Caco-2 (cell line): ENCODE measurements at regions not wholly inside any gene's neighbourhood (a gene's known extent, or its start where the extent isn't known, plus 50 kb on each side); places are given as distances from the start of the nearest gene placed in this dataset.

Experiments
- BruUV-seq: library from RNA; stranded (reverse); fragments of 400-500 nt; replicated peaks from 2 replicates; lab custom pipeline; 2021; lab: Mats Ljungman, UMichigan
- CTCF ChIA-PET: fragments of 300-600 bp; sonication (Branson Sonifier 250); formaldehyde crosslinking; loops from one replicate; lab custom pipeline; 2022; ENCODE audit warnings: antibody characterized with exemption; lab: Charles Lee
- POLR2A ChIA-PET: fragments of 300-600 bp; sonication (Branson Sonifier 250); formaldehyde crosslinking; loops from one replicate; lab custom pipeline; 2022; ENCODE audit warnings: antibody characterized with exemption; lab: Charles Lee
- DNase-seq, 2 experiments: peaks; one replicate each; pipeline versions ENCODE4 v3.0.0 to v3.0.0-alpha.2; 2020 to 2022
- H3K27me3 ChIP-seq: replicated peaks from 2 replicates; pipeline ENCODE4 v1.6.0; 2011; ENCODE audit warnings: low read length; ENCODE audit not compliant: control insufficient read depth, insufficient read depth
- H3K36me3 ChIP-seq: 2 replicates; pipeline ENCODE4 v1.5.1; 2011; ENCODE audit warnings: low read length; ENCODE audit not compliant: control insufficient read depth, insufficient read depth
- H3K4me1 ChIP-seq: fragments of 250-450 bp; sonication (Bioruptor Pico); 2 replicates; pipeline ENCODE4 v1.5.1; 2020; ENCODE audit warnings: mild to moderate bottlenecking
- H3K4me3 ChIP-seq: 2 replicates; pipeline ENCODE4 v1.5.1; 2011; ENCODE audit warnings: low read depth, mild to moderate bottlenecking, control low read depth, low read length
- H3K9me3 ChIP-seq: fragments of 250-450 bp; sonication (Bioruptor Pico); 2 replicates; pipeline ENCODE4 v1.5.1; 2020; ENCODE audit warnings: mild to moderate bottlenecking, moderate library complexity
- H3K27ac Mint-ChIP-seq: one replicate; pipeline ENCODE4 v1.8.0; 2022; ENCODE audit warnings: mixed read lengths; ENCODE audit not compliant: unreplicated experiment
- H3K27me3 Mint-ChIP-seq: one replicate; pipeline ENCODE4 v1.8.0; 2022; ENCODE audit warnings: mixed read lengths; ENCODE audit not compliant: insufficient read depth, unreplicated experiment
- H3K36me3 Mint-ChIP-seq: one replicate; pipeline ENCODE4 v1.8.0; 2022; ENCODE audit warnings: mild to moderate bottlenecking, mixed read lengths; ENCODE audit not compliant: insufficient read depth, unreplicated experiment
- H3K4me1 Mint-ChIP-seq: one replicate; pipeline ENCODE4 v1.8.0; 2022; ENCODE audit warnings: low read depth, mixed read lengths; ENCODE audit not compliant: unreplicated experiment
- H3K4me3 Mint-ChIP-seq: one replicate; pipeline ENCODE4 v1.8.0; 2022; ENCODE audit warnings: mild to moderate bottlenecking, moderate library complexity, mixed read lengths; ENCODE audit not compliant: unreplicated experiment
- H3K9me3 Mint-ChIP-seq: one replicate; pipeline ENCODE4 v1.8.0; 2022; ENCODE audit warnings: mixed read lengths; ENCODE audit not compliant: unreplicated experiment
- CTCF ChIP-seq, 2 experiments: fragments of 200-600 bp in 1 of 2; IDR thresholded peaks; 1 replicate in 1 of 2; 2 replicates in 1 of 2; pipeline versions ENCODE4 v1.5.1 to v1.8.0; 2011 to 2022; ENCODE audit warnings: antibody characterized with exemption in 1 of 2, control low read depth in 1 of 2, inconsistent platforms in 1 of 2, low read depth in 1 of 2, low read length in 1 of 2, mild to moderate bottlenecking in 1 of 2, moderate library complexity in 1 of 2; ENCODE audit not compliant: insufficient read depth in 1 of 2, severe bottlenecking in 1 of 2, unreplicated experiment in 1 of 2
- intact Hi-C: fragments of 100-400 bp; cut with micrococcal nuclease; formaldehyde crosslinking; loops from one replicate; pipeline ENCODE4 v1.10.0; 2022; ENCODE audit not compliant: unreplicated experiment

- no TSS peak for BruUV-seq
These were observed 154.9 kb upstream of the EPHA7 start for GRCh38 chr6:93574299-93574698.

GRCh38 chr6:93571346-93571745 is 152.0 kb upstream of the EPHA7 start:
- no peak for TF ChIP-seq CTCF (IDR thresholded peaks at IDR 0.05; ENCODE audit: insufficient read depth in 1 of 2, low read depth in 1 of 2, low read length in 1 of 2, severe bottlenecking in 1 of 2, unreplicated experiment in 1 of 2)
- CTCF ChIA-PET = no interaction called here
- H3K9me3 Mint-ChIP-seq = no peaks in the 10 kb centered on the region
- H3K36me3 Mint-ChIP-seq = no peaks in the 10 kb centered on the region
- no peaks in the 10 kb centered on the region for H3K36me3 ChIP-seq
- H3K4me1 Mint-ChIP-seq = no peaks in the 10 kb centered on the region
- H3K4me3 Mint-ChIP-seq = no peak overlapping the region
- H3K9me3 ChIP-seq = no peaks in the 10 kb centered on the region
- H3K4me3 ChIP-seq = no peak overlapping the region
- H3K4me1 ChIP-seq = no peaks in the 10 kb centered on the region; the same call in 1 of the 2 replicates
- no peak overlapping the region for H3K27ac Mint-ChIP-seq
- POLR2A ChIA-PET = no interaction called here
- intact Hi-C loops = no loop called here
- H3K27me3 Mint-ChIP-seq = no peaks in the 10 kb centered on the region
- BruUV-seq = no TSS peak
- DNase-seq = no peak
- no peaks in the 10 kb centered on the region for H3K27me3 ChIP-seq

More at GRCh38 chr6:93574299-93574698, 154.9 kb upstream of the EPHA7 start:
- Histone ChIP-seq H3K4me3 (no peak overlapping the region), H3K4me1 (no peaks in the 10 kb centered on the region; the same call in 1 of the 2 replicates), H3K9me3 (no peaks in the 10 kb centered on the region), H3K27me3 (no peaks in the 10 kb centered on the region), H3K36me3 (no peaks in the 10 kb centered on the region)
- CTCF ChIA-PET = no interaction called here
- no peak overlapping the region for H3K27ac Mint-ChIP-seq
- no peaks in the 10 kb centered on the region for H3K27me3 Mint-ChIP-seq
- no peak for DNase-seq
- H3K4me1 Mint-ChIP-seq = no peaks in the 10 kb centered on the region
- no peak for TF ChIP-seq CTCF (IDR thresholded peaks at IDR 0.05; ENCODE audit: insufficient read depth in 1 of 2, low read depth in 1 of 2, low read length in 1 of 2, severe bottlenecking in 1 of 2, unreplicated experiment in 1 of 2)
- POLR2A ChIA-PET = no interaction called here
- H3K9me3 Mint-ChIP-seq = no peaks in the 10 kb centered on the region
- no peak overlapping the region for H3K4me3 Mint-ChIP-seq
- H3K36me3 Mint-ChIP-seq = no peaks in the 10 kb centered on the region
- intact Hi-C loops = no loop called here

- BruUV-seq = no TSS peak
- no peaks in the 10 kb centered on the region for H3K9me3 ChIP-seq
- H3K27ac Mint-ChIP-seq = no peak overlapping the region
- POLR2A ChIA-PET = no interaction called here
- CTCF ChIA-PET = no interaction called here
- H3K4me1 Mint-ChIP-seq = no peaks in the 10 kb centered on the region
- DNase-seq = no peak
- H3K27me3 ChIP-seq = no peaks in the 10 kb centered on the region
- H3K9me3 Mint-ChIP-seq = no peaks in the 10 kb centered on the region
- no peaks in the 10 kb centered on the region; the same call in 1 of the 2 replicates for H3K4me1 ChIP-seq
- no peaks in the 10 kb centered on the region for H3K27me3 Mint-ChIP-seq
- no peak for TF ChIP-seq CTCF (IDR thresholded peaks at IDR 0.05; ENCODE audit: insufficient read depth in 1 of 2, low read depth in 1 of 2, low read length in 1 of 2, severe bottlenecking in 1 of 2, unreplicated experiment in 1 of 2)
- H3K36me3 ChIP-seq = no peaks in the 10 kb centered on the region
- H3K4me3 Mint-ChIP-seq = no peak overlapping the region
- H3K4me3 ChIP-seq = no peak overlapping the region
- no peaks in the 10 kb centered on the region for H3K36me3 Mint-ChIP-seq
- intact Hi-C loops = no loop called here
These were observed 148.8 kb upstream of the EPHA7 start for GRCh38 chr6:93568169-93568568.
